Posterior vena cava (tissue), 2 donors: ENCODE measurements at regions not wholly inside any gene's neighbourhood (a gene's known extent, or its start where the extent isn't known, plus 50 kb on each side); places are given as distances from the start of the nearest gene placed in this dataset.

Source experiments
- DNase-seq: peaks from one replicate; pipeline ENCODE4 v3.0.0-alpha.2; 2020; ENCODE audit warnings: low spot score
- intact Hi-C, 2 donors: fragments of 100-400 bp; cut with DNase I; formaldehyde crosslinking; loops; one replicate each; pipeline versions ENCODE4 v1.14.1 to v1.14.2; 2022 to 2023
- donor health status: DM: yes; HTN: yes; CAD: no.
- donor health status: DM: yes; HTN: yes; CAD: no.

GRCh38 chr19:31572976-31573298, 223.7 kb upstream of the TSHZ3 start:
- intact Hi-C loops = no loop called here
- no peak for DNase-seq

GRCh38 chr19:31574251-31574973, 225.2 kb upstream of the TSHZ3 start:
- DNase-seq = no peak
- intact Hi-C loops = no loop called here

- intact Hi-C loops = no loop called here
These were observed 226.7 kb upstream of the TSHZ3 start for GRCh38 chr19:31575846-31576335.

GRCh38 chr19:31578326-31578725, 229.1 kb upstream of the TSHZ3 start:
- DNase-seq = no peak
- intact Hi-C loops = no loop called here

More at GRCh38 chr19:31575846-31576335, 226.7 kb upstream of the TSHZ3 start:
- DNase-seq = no peak

GRCh38 chr19:31583148-31583547, 233.9 kb upstream of the TSHZ3 start:
- no peak for DNase-seq

GRCh38 chr19:31586282-31586681, 237.0 kb upstream of the TSHZ3 start:
- no peak for DNase-seq
- intact Hi-C loops = no loop called here

More at GRCh38 chr19:31583148-31583547, 233.9 kb upstream of the TSHZ3 start:
- intact Hi-C loops = no loop called here

GRCh38 chr19:31589109-31589508, 239.9 kb upstream of the TSHZ3 start:
- DNase-seq = no peak
- intact Hi-C loops = no loop called here

GRCh38 chr19:31591258-31591657, 242.0 kb upstream of the TSHZ3 start:
- DNase-seq = no peak

GRCh38 chr19:31592456-31592855, 243.2 kb upstream of the TSHZ3 start:
- DNase-seq = no peak

More at GRCh38 chr19:31591258-31591657, 242.0 kb upstream of the TSHZ3 start:
- intact Hi-C loops = loop anchor here in 1 of 2 donors (5.0 kb wide), 1 partner anchor 1709 kb away; no protein-coding TSS in a partner anchor

GRCh38 chr19:31594701-31595100, 245.5 kb upstream of the TSHZ3 start:
- no peak for DNase-seq
- intact Hi-C loops = loop anchor here in 1 of 2 donors (5.0 kb wide), 1 partner anchor 1712 kb away; no protein-coding TSS in a partner anchor

More at GRCh38 chr19:31592456-31592855, 243.2 kb upstream of the TSHZ3 start:
- intact Hi-C loops = loop anchor here in 1 of 2 donors (5.0 kb wide), 1 partner anchor 1710 kb away; no protein-coding TSS in a partner anchor

- no peak for DNase-seq
- intact Hi-C loops = no loop called here
These were observed 246.3 kb upstream of the TSHZ3 start for GRCh38 chr19:31595521-31595920.

GRCh38 chr19:31596751-31597150, 247.5 kb upstream of the TSHZ3 start:
- intact Hi-C loops = no loop called here

GRCh38 chr19:31597616-31598015, 248.4 kb upstream of the TSHZ3 start:
- intact Hi-C loops = no loop called here
- DNase-seq = no peak

More at GRCh38 chr19:31596751-31597150, 247.5 kb upstream of the TSHZ3 start:
- no peak for DNase-seq

GRCh38 chr19:31598730-31599238, 249.5 kb upstream of the TSHZ3 start:
- no peak for DNase-seq
- intact Hi-C loops = no loop called here

- intact Hi-C loops = no loop called here
These were observed 251.6 kb upstream of the TSHZ3 start for GRCh38 chr19:31600731-31601295.

GRCh38 chr19:31601855-31602254, 252.6 kb upstream of the TSHZ3 start:
- DNase-seq = peak; percentile 35

More at GRCh38 chr19:31600731-31601295, 251.6 kb upstream of the TSHZ3 start:
- DNase-seq = peak; percentile 52

GRCh38 chr19:31602548-31602947, 253.3 kb upstream of the TSHZ3 start:
- intact Hi-C loops = no loop called here
- no peak for DNase-seq

More at GRCh38 chr19:31601855-31602254, 252.6 kb upstream of the TSHZ3 start:
- intact Hi-C loops = no loop called here

GRCh38 chr19:31604493-31605040, 255.3 kb upstream of the TSHZ3 start:
- intact Hi-C loops = no loop called here
- DNase-seq = peak; percentile 19

- no peak for DNase-seq
- intact Hi-C loops = no loop called here
These were observed 260.8 kb upstream of the TSHZ3 start for GRCh38 chr19:31610018-31610417.
